ENCODE measurements at regions not wholly inside any gene's neighbourhood (a gene's known extent, or its start where the extent isn't known, plus 50 kb on each side); places are given as distances from the start of the nearest gene placed in this dataset.
A peak's percentile ranks its signal among the peaks of the same experiment; 100 is the strongest.

DNA sequence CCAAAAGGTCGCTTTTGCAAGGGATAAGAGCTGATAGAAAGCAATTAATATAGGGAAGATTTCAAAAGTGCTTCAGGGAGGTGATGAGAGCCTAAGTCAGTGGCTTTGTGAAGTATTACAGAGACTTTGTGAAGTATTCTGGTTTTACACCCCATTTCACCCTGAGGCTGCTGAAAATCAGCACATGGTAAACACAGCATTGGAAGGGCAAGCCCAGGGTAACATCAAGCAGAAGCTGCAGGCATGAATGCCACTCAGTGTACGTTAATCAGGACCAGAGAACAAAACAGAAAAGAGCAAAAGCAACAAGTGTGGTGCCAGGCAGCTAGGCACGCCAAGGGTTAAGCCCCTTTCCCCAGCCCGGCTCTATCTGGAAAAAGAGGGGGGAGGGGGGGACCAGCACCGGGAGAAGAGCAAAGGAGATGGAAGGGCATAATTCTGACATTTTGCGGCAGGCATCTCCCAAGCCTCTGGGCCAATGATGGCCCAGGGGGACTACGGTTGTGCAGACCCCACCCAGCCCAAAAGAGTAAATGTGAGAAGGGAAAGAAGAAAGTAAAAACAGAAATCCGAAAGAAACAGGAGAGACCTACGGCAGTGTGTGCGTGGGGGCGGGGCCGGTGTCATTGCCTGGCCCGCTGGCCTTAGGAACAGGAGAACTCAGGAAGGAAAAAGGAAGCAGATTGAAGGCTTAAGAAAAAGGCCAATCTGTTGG is 58.9 kb downstream of the DHRS2 start:
- Histone ChIP-seq H3K36me3 (ENCODE audit: insufficient read depth, low read length) (no peaks in the 10 kb centered on the region), H3K9ac (ENCODE audit: low read depth, low read length) (peak overlapping the region; percentile 55), H3K9me3 (ENCODE audit: control insufficient read depth, insufficient read depth, low read length) (no peaks in the 10 kb centered on the region), H3K4me1 (ENCODE audit: insufficient read depth, low read length) (peaks cover 22% of the 10 kb centered on the region)

DNA sequence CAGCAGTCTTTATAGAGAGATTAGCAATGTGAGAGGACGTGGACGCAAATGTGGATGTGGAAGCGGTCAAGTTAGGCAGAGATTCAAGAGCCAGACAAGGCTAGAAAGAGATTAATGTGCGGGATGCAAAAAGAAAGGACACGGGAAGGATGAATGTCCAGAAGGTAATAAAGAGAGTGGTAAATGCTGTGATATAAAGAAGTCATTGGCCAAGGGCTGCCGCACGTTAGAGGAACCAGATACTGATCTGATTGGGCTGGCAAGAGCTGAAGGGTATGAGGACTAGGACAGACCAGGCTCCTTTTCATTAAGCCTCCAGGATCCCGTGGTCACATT is 59.5 kb downstream of the DHRS2 start:
- peaks cover 22% of the 10 kb centered on the region for H3K4me1 ChIP-seq (ENCODE audit: insufficient read depth, low read length)
- H3K36me3 ChIP-seq (ENCODE audit: insufficient read depth, low read length), result no peaks in the 10 kb centered on the region

DNA sequence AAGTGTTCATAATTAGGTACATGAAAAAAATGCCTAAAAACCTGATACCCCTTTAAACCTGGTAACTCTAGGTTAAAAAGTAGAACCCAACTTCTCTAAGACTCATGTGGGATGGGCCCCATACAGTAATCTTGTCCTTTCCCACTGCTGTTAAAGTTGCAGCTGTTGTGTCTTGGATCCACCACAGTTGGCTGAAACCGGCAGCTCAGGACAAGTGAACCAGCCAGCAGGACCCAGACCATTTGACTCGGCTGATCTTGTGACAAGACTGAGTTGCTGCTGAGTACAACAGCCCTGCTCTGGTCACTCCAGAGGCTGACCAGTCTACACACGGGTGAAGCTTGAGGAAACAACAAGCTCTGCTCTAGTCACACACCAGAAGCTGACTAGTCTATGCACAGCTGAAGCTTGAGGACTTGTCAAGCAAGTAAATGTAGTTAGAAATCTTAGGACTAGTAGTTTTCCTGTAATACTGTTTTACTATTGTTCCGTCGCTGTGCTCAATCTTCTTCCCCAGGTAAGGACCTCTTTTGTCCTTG is 60.6 kb downstream of the DHRS2 start:
- H3K9me3 ChIP-seq (ENCODE audit: control insufficient read depth, insufficient read depth, low read length), result no peaks in the 10 kb centered on the region
- no peaks in the 10 kb centered on the region for H3K36me3 ChIP-seq (ENCODE audit: insufficient read depth, low read length)
- H3K4me1 ChIP-seq (ENCODE audit: insufficient read depth, low read length), result peaks cover 22% of the 10 kb centered on the region
- H3K9ac ChIP-seq (ENCODE audit: low read depth, low read length), result no peak overlapping the region

More for the DNA sequence above, 59.5 kb downstream of the DHRS2 start:
- H3K9me3 ChIP-seq (ENCODE audit: control insufficient read depth, insufficient read depth, low read length), result no peaks in the 10 kb centered on the region
- peak overlapping the region; percentile 55 for H3K9ac ChIP-seq (ENCODE audit: low read depth, low read length)

DNA sequence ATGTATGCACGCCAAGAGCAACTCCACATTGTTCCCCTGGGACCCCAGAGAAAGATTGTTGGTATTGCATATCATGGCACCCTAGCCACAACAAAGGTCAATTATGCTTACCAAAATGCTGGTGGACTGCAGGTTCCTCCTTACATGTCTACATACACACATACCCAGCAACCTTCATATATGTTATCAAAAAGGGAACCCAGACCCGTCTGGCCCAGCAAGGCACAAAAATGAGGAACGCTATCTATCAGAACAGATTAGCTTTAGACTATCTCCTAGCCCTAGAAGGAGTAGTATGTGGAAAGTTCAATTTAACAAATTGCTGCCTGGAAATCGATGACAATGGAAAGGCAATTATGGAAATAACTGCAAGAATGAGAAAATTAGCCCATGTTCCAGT is 61.5 kb downstream of the DHRS2 start:
- Histone ChIP-seq H3K9me3 (ENCODE audit: control insufficient read depth, insufficient read depth, low read length) (no peaks in the 10 kb centered on the region), H3K36me3 (ENCODE audit: insufficient read depth, low read length) (no peaks in the 10 kb centered on the region), H3K4me1 (ENCODE audit: insufficient read depth, low read length) (peaks cover 22% of the 10 kb centered on the region), H3K9ac (ENCODE audit: low read depth, low read length) (no peak overlapping the region)

DNA sequence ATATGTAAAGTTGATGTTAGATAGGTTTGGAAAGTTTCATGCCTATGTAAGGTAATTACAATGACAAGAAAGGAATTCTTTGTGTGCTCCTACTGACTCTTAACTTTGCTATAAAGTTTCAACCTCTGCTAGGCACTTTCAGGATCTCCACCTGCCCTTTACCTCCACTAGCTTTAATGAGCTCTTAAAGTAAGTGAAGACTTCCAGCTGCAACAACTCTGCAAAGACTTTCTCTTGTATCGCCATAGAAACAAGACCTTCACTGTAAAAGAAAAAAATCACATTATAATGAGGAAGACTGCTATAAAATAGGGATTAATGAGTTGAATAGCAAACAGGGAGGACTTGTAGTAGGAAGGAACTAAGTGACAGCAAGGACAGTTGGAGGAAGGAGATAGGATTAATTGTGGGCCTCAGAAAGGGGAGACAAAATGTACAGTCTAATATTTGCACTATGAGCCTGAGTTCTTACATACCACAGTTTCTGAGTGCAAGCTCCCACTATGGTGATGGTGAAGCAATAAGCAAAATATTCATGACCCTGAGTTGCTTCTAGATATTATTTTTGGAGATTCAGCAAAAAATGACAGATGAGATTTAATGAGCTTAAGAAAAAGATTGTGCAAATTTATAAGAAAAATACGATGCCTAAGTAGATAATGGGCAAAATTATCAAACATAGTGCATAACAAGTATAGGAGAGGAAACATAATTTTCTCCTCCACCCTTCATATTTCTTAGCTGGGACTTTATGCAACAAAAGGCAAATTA is 66.7 kb downstream of the DHRS2 start:
- no peaks in the 10 kb centered on the region; the same call in 1 of the 2 replicates for H3K9me3 ChIP-seq (ENCODE audit: control insufficient read depth, insufficient read depth, low read length)
- no peaks in the 10 kb centered on the region for H3K36me3 ChIP-seq (ENCODE audit: insufficient read depth, low read length)
- no peak overlapping the region for H3K9ac ChIP-seq (ENCODE audit: low read depth, low read length)
- no peaks in the 10 kb centered on the region for H3K4me1 ChIP-seq (ENCODE audit: insufficient read depth, low read length)

DNA sequence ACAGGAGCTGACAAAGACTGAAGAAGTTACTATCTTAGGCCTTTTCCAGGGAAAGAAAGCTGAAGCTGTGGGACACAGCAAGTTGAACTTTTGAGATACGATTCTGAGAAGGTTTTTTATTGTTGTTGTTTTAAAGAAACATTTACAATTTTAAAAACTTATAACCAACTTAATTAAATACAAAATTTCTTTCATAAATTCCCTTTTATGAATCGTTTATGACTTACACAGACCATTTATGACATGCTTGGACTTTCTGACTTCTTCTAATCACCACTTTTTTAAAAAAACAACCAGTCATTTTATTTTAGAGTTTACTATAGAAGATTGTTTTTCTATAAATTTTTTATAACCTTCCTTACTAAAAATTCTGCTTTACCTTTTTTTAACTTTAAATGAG is 68.7 kb downstream of the DHRS2 start:
- Histone ChIP-seq H3K4me1 (ENCODE audit: insufficient read depth, low read length) (no peaks in the 10 kb centered on the region), H3K9ac (ENCODE audit: low read depth, low read length) (no peak overlapping the region), H3K9me3 (ENCODE audit: control insufficient read depth, insufficient read depth, low read length) (no peaks in the 10 kb centered on the region; the same call in 1 of the 2 replicates), H3K36me3 (ENCODE audit: insufficient read depth, low read length) (no peaks in the 10 kb centered on the region)

DNA sequence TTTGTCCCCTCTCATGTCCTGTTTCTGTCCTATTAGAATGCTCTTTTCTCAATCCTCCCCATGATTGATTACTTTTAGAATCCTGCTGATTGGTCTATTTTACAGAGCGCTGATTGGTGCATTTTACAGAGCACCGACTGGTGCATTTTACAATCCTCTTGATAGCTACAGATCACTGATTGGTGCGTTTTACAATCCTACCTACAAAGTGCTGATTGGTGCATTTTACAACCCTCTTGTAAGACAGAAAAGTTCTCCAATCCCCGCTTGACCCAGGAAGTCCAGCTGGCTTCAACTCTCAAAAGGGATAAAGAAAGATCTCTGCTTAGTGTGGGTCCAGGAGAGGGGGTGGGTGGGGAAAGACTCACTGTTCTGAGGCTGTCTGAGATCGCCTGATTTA is 71.3 kb downstream of the DHRS2 start:
- H3K9ac ChIP-seq (ENCODE audit: low read depth, low read length), result no peak overlapping the region
- no peaks in the 10 kb centered on the region for H3K4me1 ChIP-seq (ENCODE audit: insufficient read depth, low read length)
- H3K36me3 ChIP-seq (ENCODE audit: insufficient read depth, low read length), result no peaks in the 10 kb centered on the region
- H3K9me3 ChIP-seq (ENCODE audit: control insufficient read depth, insufficient read depth, low read length), result no peaks in the 10 kb centered on the region; the same call in 1 of the 2 replicates

DNA sequence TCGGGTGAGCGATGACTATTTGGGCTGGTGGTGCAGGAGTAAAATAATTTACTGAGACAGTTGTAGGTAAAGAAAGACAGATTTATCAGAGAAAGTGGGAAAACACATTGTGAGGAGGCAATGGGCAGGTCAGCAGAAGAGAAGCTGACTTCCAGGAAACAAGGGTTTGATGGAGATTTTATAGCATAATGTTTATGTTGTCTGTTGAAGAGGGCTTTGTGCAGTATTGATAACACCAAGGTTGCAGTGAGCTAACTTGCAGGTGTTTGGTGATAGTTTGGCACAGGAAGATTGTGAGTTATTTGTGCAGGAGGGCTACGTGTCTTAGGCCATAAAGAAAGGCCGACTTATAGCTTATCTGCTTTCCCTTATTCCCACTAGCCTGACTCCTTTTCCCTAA is 72.2 kb downstream of the DHRS2 start:
- no peaks in the 10 kb centered on the region for H3K4me1 ChIP-seq (ENCODE audit: insufficient read depth, low read length)
- no peaks in the 10 kb centered on the region for H3K36me3 ChIP-seq (ENCODE audit: insufficient read depth, low read length)
- H3K9me3 ChIP-seq (ENCODE audit: control insufficient read depth, insufficient read depth, low read length), result no peaks in the 10 kb centered on the region; the same call in 1 of the 2 replicates
- H3K9ac ChIP-seq (ENCODE audit: low read depth, low read length), result no peak overlapping the region

DNA sequence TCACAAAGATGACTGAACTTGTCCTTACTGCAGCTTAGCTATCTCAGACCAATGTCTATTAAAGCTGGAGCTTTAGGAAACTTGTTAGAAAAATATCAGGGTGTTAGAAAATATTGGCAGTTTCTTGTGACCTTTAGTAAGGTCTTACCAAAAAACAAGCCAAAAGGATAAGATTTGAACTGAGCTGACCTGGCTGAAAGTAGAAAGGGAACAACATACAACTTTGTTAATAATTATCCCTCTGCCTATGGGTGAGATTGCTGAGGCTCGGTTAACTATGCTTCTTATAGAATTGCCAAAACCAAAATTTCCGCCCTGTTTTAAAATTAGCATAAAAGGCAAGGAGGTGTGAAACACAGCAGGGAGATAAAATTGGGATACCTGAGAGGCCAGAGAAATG is 73.8 kb downstream of the DHRS2 start:
- no peaks in the 10 kb centered on the region; the same call in 1 of the 2 replicates for H3K9me3 ChIP-seq (ENCODE audit: control insufficient read depth, insufficient read depth, low read length)
- H3K36me3 ChIP-seq (ENCODE audit: insufficient read depth, low read length), result no peaks in the 10 kb centered on the region
- H3K9ac ChIP-seq (ENCODE audit: low read depth, low read length), result no peak overlapping the region

DNA sequence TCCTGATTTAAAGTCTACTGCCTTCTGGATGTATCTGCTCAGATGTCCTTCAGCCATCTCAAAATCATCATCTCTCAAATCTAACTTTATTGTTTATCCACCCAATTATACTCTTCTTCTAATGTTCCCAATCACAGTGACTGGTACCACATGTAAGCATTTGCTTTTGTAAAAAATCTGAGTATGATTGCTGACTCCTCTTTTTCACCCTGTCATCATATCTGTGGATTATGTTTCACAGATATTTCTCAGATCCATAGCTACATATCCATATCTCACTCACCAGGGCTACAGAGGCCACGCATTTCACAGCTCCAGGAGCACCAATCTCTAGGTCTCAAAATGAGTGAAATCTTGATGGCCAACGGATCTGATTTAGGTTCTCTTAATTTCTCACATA is 76.1 kb downstream of the DHRS2 start:
- Histone ChIP-seq H3K36me3 (ENCODE audit: insufficient read depth, low read length) (no peaks in the 10 kb centered on the region), H3K9me3 (ENCODE audit: control insufficient read depth, insufficient read depth, low read length) (no peaks in the 10 kb centered on the region; the same call in 1 of the 2 replicates), H3K4me1 (ENCODE audit: insufficient read depth, low read length) (no peaks in the 10 kb centered on the region), H3K9ac (ENCODE audit: low read depth, low read length) (no peak overlapping the region)

More for the DNA sequence above, 73.8 kb downstream of the DHRS2 start:
- H3K4me1 ChIP-seq (ENCODE audit: insufficient read depth, low read length), result no peaks in the 10 kb centered on the region

DNA sequence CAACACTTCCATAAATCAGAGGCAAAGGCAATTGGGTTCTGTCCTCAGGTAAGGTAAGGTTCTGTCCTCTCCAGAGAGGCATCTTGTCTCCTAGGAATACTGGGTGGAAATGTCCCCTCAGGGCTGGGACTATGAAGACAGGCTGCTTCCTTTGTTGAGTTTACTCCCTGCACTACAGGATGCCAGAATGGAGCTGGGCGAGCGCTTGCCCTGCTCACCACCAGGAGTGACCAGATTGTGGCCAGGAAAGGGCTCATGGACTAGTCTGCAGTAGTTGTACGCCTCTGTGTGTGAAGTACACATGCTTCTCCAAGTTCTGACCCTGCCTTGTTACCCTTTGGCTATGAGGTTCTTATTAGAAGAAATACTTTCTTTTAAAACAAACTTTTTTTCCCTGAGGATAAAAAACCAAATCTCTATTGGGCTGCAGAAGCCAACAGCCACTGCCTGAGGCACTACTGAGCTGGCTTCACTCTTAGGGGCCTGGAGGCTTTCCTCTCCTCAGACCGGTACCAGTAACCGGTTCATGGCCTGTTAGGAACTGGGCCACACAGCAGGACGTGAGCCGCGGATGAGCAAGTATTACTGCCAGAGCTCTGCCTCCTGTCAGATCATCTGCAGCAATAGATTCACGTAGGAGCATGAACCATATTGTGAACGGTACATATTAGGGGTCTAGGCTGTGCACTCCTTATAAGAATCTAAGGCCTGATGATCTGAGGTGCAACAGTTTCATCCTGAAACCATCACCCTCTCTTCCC is 83.2 kb downstream of the DHRS2 start:
- no peaks in the 10 kb centered on the region for H3K4me1 ChIP-seq (ENCODE audit: insufficient read depth, low read length)
- H3K9me3 ChIP-seq (ENCODE audit: control insufficient read depth, insufficient read depth, low read length), result no peaks in the 10 kb centered on the region
- H3K36me3 ChIP-seq (ENCODE audit: insufficient read depth, low read length), result no peaks in the 10 kb centered on the region
- H3K9ac ChIP-seq (ENCODE audit: low read depth, low read length), result no peak overlapping the region

DNA sequence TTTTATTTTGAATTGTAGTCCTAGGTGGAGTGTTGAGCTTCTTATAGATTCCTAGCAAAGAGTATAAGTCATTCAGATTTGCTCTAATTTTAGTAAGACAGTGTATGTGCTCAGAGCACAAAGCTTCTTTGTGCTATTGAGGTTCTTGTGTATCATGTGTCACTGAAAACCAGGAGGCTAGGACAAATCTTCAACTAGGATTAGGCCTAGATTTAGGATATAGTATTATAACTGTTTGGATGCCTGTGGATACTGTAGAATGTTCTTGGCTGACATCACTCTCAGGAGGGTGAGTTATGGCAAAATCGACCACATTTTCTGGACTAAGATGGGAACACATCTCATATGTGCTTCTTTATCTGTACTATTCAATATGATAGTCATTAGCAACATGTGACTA is 86.5 kb downstream of the DHRS2 start:
- Histone ChIP-seq H3K9me3 (ENCODE audit: control insufficient read depth, insufficient read depth, low read length) (no peaks in the 10 kb centered on the region), H3K4me1 (ENCODE audit: insufficient read depth, low read length) (no peaks in the 10 kb centered on the region; the same call in 1 of the 2 replicates), H3K9ac (ENCODE audit: low read depth, low read length) (no peak overlapping the region), H3K36me3 (ENCODE audit: insufficient read depth, low read length) (no peaks in the 10 kb centered on the region)

DNA sequence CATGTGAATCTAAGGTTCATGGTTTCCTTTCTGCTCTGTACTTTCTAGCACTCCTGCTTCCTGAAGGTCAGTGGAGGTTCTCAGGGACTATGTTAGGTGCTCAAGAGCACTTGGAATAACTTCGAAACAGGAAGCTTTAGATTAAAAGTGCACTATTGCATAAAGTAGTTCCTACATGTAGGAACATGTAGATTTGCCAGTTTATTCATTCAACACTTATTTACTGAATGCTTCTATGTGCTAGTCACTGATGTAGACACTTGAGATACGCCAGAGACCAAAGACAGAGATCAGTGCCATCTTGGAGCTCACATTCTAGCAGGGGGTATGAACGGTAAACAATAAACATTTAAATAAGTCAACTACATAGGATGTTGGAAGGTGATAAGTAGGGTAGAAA is 87.7 kb downstream of the DHRS2 start:
- no peak overlapping the region for H3K9ac ChIP-seq (ENCODE audit: low read depth, low read length)
- no peaks in the 10 kb centered on the region for H3K36me3 ChIP-seq (ENCODE audit: insufficient read depth, low read length)
- H3K9me3 ChIP-seq (ENCODE audit: control insufficient read depth, insufficient read depth, low read length), result no peaks in the 10 kb centered on the region
- H3K4me1 ChIP-seq (ENCODE audit: insufficient read depth, low read length), result no peaks in the 10 kb centered on the region; the same call in 1 of the 2 replicates

DNA sequence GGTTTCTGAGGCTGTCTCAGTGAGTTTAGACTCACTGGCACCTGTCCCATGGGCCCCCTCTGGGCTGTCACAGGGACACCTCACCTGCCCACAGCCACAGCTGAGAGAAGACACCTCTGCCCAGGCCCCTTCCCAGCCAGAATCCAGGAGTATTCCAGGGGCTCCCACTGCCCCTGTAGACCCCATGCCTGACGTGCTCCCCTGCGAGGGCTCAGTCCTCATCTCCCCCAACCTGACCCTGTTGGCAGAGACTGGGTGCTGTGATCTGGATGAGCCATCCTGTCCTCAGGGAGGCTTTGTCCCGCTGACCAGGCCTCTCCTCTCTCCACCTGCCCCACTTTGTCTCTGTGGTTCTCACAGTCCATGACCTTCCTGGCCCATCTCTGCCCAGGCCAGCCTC is 89.4 kb downstream of the DHRS2 start:
- Histone ChIP-seq H3K36me3 (ENCODE audit: insufficient read depth, low read length) (no peaks in the 10 kb centered on the region), H3K4me1 (ENCODE audit: insufficient read depth, low read length) (no peaks in the 10 kb centered on the region; the same call in 1 of the 2 replicates), H3K9ac (ENCODE audit: low read depth, low read length) (no peak overlapping the region), H3K9me3 (ENCODE audit: control insufficient read depth, insufficient read depth, low read length) (no peaks in the 10 kb centered on the region)
